H1 (cell line): ENCODE measurements at regions not wholly inside any gene's neighbourhood (a gene's known extent, or its start where the extent isn't known, plus 50 kb on each side); places are given as distances from the start of the nearest gene placed in this dataset.

Experiments
- CTCF ChIA-PET: fragments of 300-600 bp; sonication (Branson Sonifier 250); formaldehyde crosslinking; loops from one replicate; lab custom pipeline; 2021; ENCODE audit not compliant: partially characterized antibody; lab: Charles Lee
- POLR2A ChIA-PET: fragments of 300-600 bp; sonication (Branson Sonifier 250); formaldehyde crosslinking; loops from one replicate; lab custom pipeline; 2021; ENCODE audit warnings: inconsistent platforms; ENCODE audit not compliant: partially characterized antibody; lab: Charles Lee
- DNase-seq, 2 experiments: peaks; one replicate each; pipeline versions ENCODE4 v3.0.0 to v3.0.0-alpha.2; 2010 to 2022; ENCODE audit warnings: low spot score in 2 of 2, low read depth in 1 of 2, mixed read lengths in 1 of 2
- FAIRE-seq: peaks from 2 replicates; lab custom pipeline; 2011; peaks lifted over from hg19 to GRCh38; lab: Jason Lieb, UNC
- H2AFZ ChIP-seq: 2 replicates; pipeline ENCODE4 v1.8.1; 2012; ENCODE audit warnings: low read length, inconsistent platforms
- H2AK5ac ChIP-seq: 2 replicates; pipeline ENCODE4 v1.6.1; 2013; ENCODE audit warnings: low read depth, low read length
- H2BK120ac ChIP-seq: replicated peaks from 2 replicates; pipeline ENCODE3; 2013; ENCODE audit warnings: low read depth, low read length, inconsistent platforms
- H2BK12ac ChIP-seq: 2 replicates; pipeline ENCODE4 v1.6.1; 2013; ENCODE audit warnings: low read depth, low read length
- H2BK15ac ChIP-seq: 2 replicates; pipeline ENCODE4 v1.6.1; 2013; ENCODE audit warnings: low read length
- H2BK20ac ChIP-seq: 2 replicates; pipeline ENCODE4 v1.6.1; 2013; ENCODE audit warnings: low read length
- H2BK5ac ChIP-seq: 2 replicates; pipeline ENCODE4 v1.6.1; 2013; ENCODE audit warnings: low read depth, low read length
- H3K14ac ChIP-seq: 2 replicates; pipeline ENCODE4 v1.6.1; 2013; ENCODE audit warnings: inconsistent platforms; ENCODE audit not compliant: insufficient read length
- H3K18ac ChIP-seq: 2 replicates; pipeline ENCODE4 v1.6.1; 2013; ENCODE audit warnings: low read length; ENCODE audit errors: extremely low read depth
- H3K23ac ChIP-seq: 2 replicates; pipeline ENCODE4 v1.6.1; 2013; ENCODE audit warnings: inconsistent platforms; ENCODE audit not compliant: insufficient read length
- H3K23me2 ChIP-seq: 2 replicates; pipeline ENCODE4 v1.6.1; 2013; ENCODE audit warnings: low read depth, low read length
- H3K27ac ChIP-seq: 2 replicates; pipeline ENCODE4 v1.6.1; 2011; ENCODE audit warnings: low read depth, low read length, inconsistent platforms
- H3K27me3 ChIP-seq, 4 experiments: replicated peaks in 1 of 4; 1 replicate in 1 of 4; 2 replicates in 3 of 4; pipeline versions ENCODE4 v1.6.1 to v1.8.1; 2011 to 2013; ENCODE audit warnings: low read length in 3 of 4, mild to moderate bottlenecking in 3 of 4, inconsistent platforms in 2 of 4, mixed read lengths in 2 of 4, moderate library complexity in 1 of 4; ENCODE audit not compliant: control insufficient read depth in 3 of 4, insufficient read depth in 3 of 4; ENCODE audit errors: extremely low read depth in 1 of 4
- H3K36me3 ChIP-seq, 4 experiments: 2 replicates each; pipeline versions ENCODE4 v1.6.1 to v1.8.1; 2011 to 2013; ENCODE audit warnings: mild to moderate bottlenecking in 4 of 4, low read length in 3 of 4, moderate library complexity in 2 of 4, control low read depth in 1 of 4, inconsistent platforms in 1 of 4; ENCODE audit not compliant: insufficient read depth in 4 of 4, control insufficient read depth in 2 of 4
- H3K4ac ChIP-seq: replicated peaks from 2 replicates; pipeline ENCODE3; 2013; ENCODE audit warnings: low read length, low read depth, mixed read lengths, inconsistent platforms; ENCODE audit not compliant: insufficient read length
- H3K4me1 ChIP-seq, 4 experiments: replicated peaks in 1 of 4; 1 replicate in 1 of 4; 2 replicates in 3 of 4; pipeline versions ENCODE4 v1.6.1 to v1.8.1; 2011 to 2013; ENCODE audit warnings: low read length in 3 of 4, inconsistent platforms in 2 of 4, mixed read lengths in 1 of 4; ENCODE audit not compliant: insufficient read depth in 4 of 4, control insufficient read depth in 3 of 4
- H3K4me2 ChIP-seq, 2 experiments: 2 replicates each; pipeline versions ENCODE4 v1.6.1 to v1.8.1; 2011 to 2013; ENCODE audit warnings: low read depth in 2 of 2, low read length in 2 of 2, control low read depth in 1 of 2, inconsistent platforms in 1 of 2, mild to moderate bottlenecking in 1 of 2; ENCODE audit not compliant: insufficient read depth in 1 of 2
- H3K4me3 ChIP-seq, 4 experiments: fragments of 200-600, 300-600 bp in 1 of 4; sonication (generic), shearing (Covaris generic), sonication (Bioruptor Twin) in 1 of 4; 2 replicates each; pipeline versions ENCODE4 v1.5.1 to v1.8.1; 2011 to 2016; ENCODE audit warnings: low read length in 4 of 4, low read depth in 3 of 4, control low read depth in 2 of 4, inconsistent platforms in 2 of 4, mild to moderate bottlenecking in 2 of 4, mixed read lengths in 1 of 4, moderate library complexity in 1 of 4; ENCODE audit not compliant: insufficient read depth in 2 of 4; ENCODE audit errors: extremely low read depth in 1 of 4
- H3K56ac ChIP-seq: replicated peaks from 2 replicates; pipeline ENCODE3; 2013; ENCODE audit warnings: low read depth, mild to moderate bottlenecking, mixed read lengths, low read length, inconsistent platforms; ENCODE audit not compliant: insufficient read length
- H3K79me1 ChIP-seq: 2 replicates; pipeline ENCODE4 v1.6.1; 2013; ENCODE audit warnings: low read depth, low read length, control low read depth
- H3K79me2 ChIP-seq, 2 experiments: 2 replicates each; pipeline versions ENCODE4 v1.6.1 to v1.8.1; 2012 to 2013; ENCODE audit warnings: low read length in 2 of 2, mild to moderate bottlenecking in 2 of 2, inconsistent platforms in 1 of 2; ENCODE audit not compliant: insufficient read depth in 2 of 2, control insufficient read depth in 1 of 2
- H3K9ac ChIP-seq, 4 experiments: replicated peaks in 1 of 4; 1 replicate in 1 of 4; 2 replicates in 3 of 4; pipeline versions ENCODE4 v1.6.1 to v1.8.1; 2011 to 2013; ENCODE audit warnings: low read depth in 3 of 4, low read length in 3 of 4, control low read depth in 2 of 4, mild to moderate bottlenecking in 2 of 4, moderate library complexity in 2 of 4, inconsistent platforms in 1 of 4; ENCODE audit errors: extremely low read depth in 1 of 4
- H3K9me3 ChIP-seq, 2 experiments: 2 replicates each; pipeline versions ENCODE4 v1.6.1 to v1.8.1; 2012 to 2013; ENCODE audit warnings: mild to moderate bottlenecking in 2 of 2, moderate library complexity in 2 of 2, control low read depth in 1 of 2, inconsistent platforms in 1 of 2, low read depth in 1 of 2, low read length in 1 of 2, mixed read lengths in 1 of 2; ENCODE audit not compliant: insufficient read depth in 2 of 2
- H4K20me1 ChIP-seq, 2 experiments: replicated peaks in 1 of 2; 2 replicates each; pipeline versions ENCODE3 to v1.8.1; 2011 to 2013; ENCODE audit warnings: inconsistent platforms in 2 of 2, low read length in 2 of 2, mild to moderate bottlenecking in 1 of 2; ENCODE audit not compliant: insufficient read depth in 2 of 2, control insufficient read depth in 1 of 2
- H4K5ac ChIP-seq: 2 replicates; pipeline ENCODE4 v1.6.1; 2013; ENCODE audit warnings: low read length, low read depth, mixed read lengths, inconsistent platforms; ENCODE audit not compliant: insufficient read length
- H4K8ac ChIP-seq: 2 replicates; pipeline ENCODE4 v1.8.0; 2013; ENCODE audit warnings: mild to moderate bottlenecking, moderate library complexity, low read length, inconsistent platforms; ENCODE audit not compliant: insufficient read depth; ENCODE audit errors: extremely low read depth
- H4K91ac ChIP-seq: replicated peaks from 2 replicates; pipeline ENCODE3; 2013; ENCODE audit warnings: low read length, mixed read lengths, inconsistent platforms; ENCODE audit not compliant: insufficient read length
- CHD1 ChIP-seq: IDR thresholded peaks from 2 replicates; pipeline ENCODE4 v1.6.1; 2012; ENCODE audit warnings: low read depth, low read length, improper control_type of control experiment
- NRF1 ChIP-seq: IDR thresholded peaks from 2 replicates; pipeline ENCODE4 v1.6.1; 2011; ENCODE audit warnings: mild to moderate bottlenecking, low read depth, low read length, improper control_type of control experiment
- WGBS, 2 experiments: shearing (Covaris generic) in 1 of 2; methylation state at CpG; one replicate each; pipeline versions ENCODE4 v1.1.6 to v1.1.7; 2013 to 2015; ENCODE audit warnings: low lambda C conversion rate in 2 of 2, mixed read lengths in 2 of 2, inconsistent platforms in 1 of 2, low coverage in 1 of 2, missing lambda C conversion rate in 1 of 2; ENCODE audit not compliant: insufficient replicate concordance in 2 of 2, insufficient coverage in 1 of 2, insufficient read length in 1 of 2; ENCODE audit errors: extremely low coverage in 1 of 2, missing lambda C conversion rate in 1 of 2; 5-methylcytosine and 5-hydroxymethylcytosine counted together
- TF ChIP-seq, protein P1 (sequence below): IDR thresholded peaks from 2 replicates; pipeline ENCODE4 v1.6.1; 2011; ENCODE audit warnings: low read depth, mild to moderate bottlenecking, low read length; ENCODE audit not compliant: insufficient read depth

DNA sequence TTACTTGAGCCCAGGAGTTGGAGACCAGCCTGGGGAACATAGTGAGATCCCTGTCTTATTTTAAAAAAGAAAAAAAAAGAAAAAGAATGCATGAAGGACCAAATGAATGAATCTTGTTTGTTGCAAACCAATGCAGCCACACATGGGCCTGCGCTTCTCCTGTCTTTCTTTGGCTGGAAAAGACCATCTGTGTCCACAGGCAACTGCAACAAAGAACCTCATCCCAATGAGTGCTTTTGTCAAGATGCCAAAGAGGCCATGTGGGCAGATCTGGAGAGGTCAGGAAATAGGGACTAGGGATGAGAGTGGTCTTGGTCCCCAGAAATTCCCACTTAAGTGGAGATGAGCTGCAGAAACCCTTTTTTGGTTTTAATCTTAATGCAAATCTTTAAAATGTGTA lies 49.8 kb upstream of the DUSP5 start:
- H3K4me2 ChIP-seq, result no peak overlapping the region
- POLR2A ChIA-PET, result no interaction called here
- FAIRE-seq, result no peak
- TF ChIP-seq CHD1, result no peak
- TF ChIP-seq, protein P1, sequence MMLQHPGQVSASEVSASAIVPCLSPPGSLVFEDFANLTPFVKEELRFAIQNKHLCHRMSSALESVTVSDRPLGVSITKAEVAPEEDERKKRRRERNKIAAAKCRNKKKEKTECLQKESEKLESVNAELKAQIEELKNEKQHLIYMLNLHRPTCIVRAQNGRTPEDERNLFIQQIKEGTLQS, result no peak
- no peak for TF ChIP-seq NRF1

More for the DNA sequence above, 49.8 kb upstream of the DUSP5 start:
- Histone ChIP-seq H3K14ac (no peak overlapping the region), H3K79me1 (no peaks in the 10 kb centered on the region), H2BK12ac (no peak overlapping the region), H3K27ac (no peak overlapping the region), H2BK5ac (no peak overlapping the region), H3K4me3 (no peak overlapping the region), H4K91ac (no peak overlapping the region), H3K27me3 (no peaks in the 10 kb centered on the region), H3K4me1 (no peaks in the 10 kb centered on the region), H4K20me1 (no peaks in the 10 kb centered on the region), H2AFZ (no peak overlapping the region), H4K8ac (no peak overlapping the region), H3K36me3 (no peaks in the 10 kb centered on the region), H3K56ac (no peak overlapping the region), H2AK5ac (no peak overlapping the region), H3K9ac (no peak overlapping the region), H2BK15ac (no peak overlapping the region), H3K4ac (no peak overlapping the region), H3K18ac (no peak overlapping the region), H3K23ac (no peak overlapping the region), H2BK120ac (no peak overlapping the region), H3K9me3 (no peaks in the 10 kb centered on the region), H2BK20ac (no peak overlapping the region), H4K5ac (no peak overlapping the region), H3K79me2 (no peaks in the 10 kb centered on the region), H3K23me2 (no peaks in the 10 kb centered on the region)
- 100% methylated on average over 1 of the region's 1 CpG; no CpG with 5 or more reads in 1 of the 2 experiments for WGBS, 2 experiments
- DNase-seq, result no peak
- CTCF ChIA-PET, result interaction anchor here (1.0 to 1.5 kb wide), 4 partner anchors 10 to 106 kb away, joined by 3 to 4 read pairs (median 4); no protein-coding TSS in a partner anchor
